Thyroid gland (tissue), 4 donors: ENCODE measurements at regions not wholly inside any gene's neighbourhood (a gene's known extent, or its start where the extent isn't known, plus 50 kb on each side); places are given as distances from the start of the nearest gene placed in this dataset.

Experiments
- DNase-seq, 2 donors: peaks; one replicate each; pipeline ENCODE4 v3.0.0-alpha.2; 2019
- H3K27ac ChIP-seq, 3 donors: fragments of 200-600 bp; sonication (generic); 1 replicate in 2 of 3; 2 replicates in 1 of 3; pipeline ENCODE4 v1.5.1; 2016 to 2019; ENCODE audit warnings: mild to moderate bottlenecking in 1 of 3, moderate library complexity in 1 of 3
- H3K27me3 ChIP-seq: fragments of 200-600 bp; sonication (generic); one replicate; pipeline ENCODE4 v1.5.1; 2019
- H3K36me3 ChIP-seq, 2 donors: fragments of 200-600 bp; sonication (generic); one replicate each; pipeline ENCODE4 v1.5.1; 2016 to 2019
- H3K4me1 ChIP-seq, 2 donors: fragments of 200-600 bp; sonication (generic); one replicate each; pipeline ENCODE4 v1.5.1; 2017 to 2019
- H3K4me3 ChIP-seq, 3 donors: fragments of 200-600 bp; sonication (generic); replicated peaks in 1 of 3; 1 replicate in 2 of 3; 2 replicates in 1 of 3; pipeline ENCODE4 v1.5.1; 2016; ENCODE audit warnings: mild to moderate bottlenecking in 1 of 3
- H3K9me3 ChIP-seq: fragments of 200-600 bp; sonication (generic); one replicate; pipeline ENCODE4 v1.5.1; 2017
- CTCF ChIP-seq, 6 experiments: fragments of 200-600 bp in 3 of 6; fragments of 450-650 bp in 3 of 6; sonication (generic) in 3 of 6; IDR thresholded peaks; one replicate each; pipeline ENCODE4 v1.5.1; 2016 to 2019; ENCODE audit warnings: antibody characterized with exemption in 6 of 6, mild to moderate bottlenecking in 2 of 6, inconsistent platforms in 1 of 6, moderate library complexity in 1 of 6
- POLR2A ChIP-seq, 2 donors: fragments of 450-650 bp; IDR thresholded peaks; one replicate each; pipeline ENCODE4 v1.6.1; 2017; ENCODE audit warnings: antibody characterized with exemption in 2 of 2, mild to moderate bottlenecking in 2 of 2, moderate library complexity in 1 of 2
- WGBS, 2 donors: methylation state at CpG; one replicate each; pipeline ENCODE4 v1.1.5; 2017; 5-methylcytosine and 5-hydroxymethylcytosine counted together
- intact Hi-C: fragments of 100-400 bp; cut with DNase I; formaldehyde crosslinking; loops from one replicate; pipeline ENCODE4 v1.15.1; 2023

GRCh38 chr10:107275806-107276205 lies 111.3 kb upstream of the SORCS1 start:
- Histone ChIP-seq H3K4me3 (no peak overlapping the region), H3K27me3 (no peaks in the 10 kb centered on the region), H3K4me1 (no peaks in the 10 kb centered on the region), H3K27ac (no peak overlapping the region), H3K36me3 (no peaks in the 10 kb centered on the region), H3K9me3 (no peaks in the 10 kb centered on the region)
- DNase-seq = no peak
- TF ChIP-seq POLR2A (IDR thresholded peaks at IDR 0.05) (no peak), CTCF (IDR thresholded peaks at IDR 0.05) (no peak)
- intact Hi-C loops = no loop called here
- 88 to 91% methylated on average over 3 of the region's 3 CpGs for WGBS, 2 donors

GRCh38 chr10:107269626-107270025 lies 105.1 kb upstream of the SORCS1 start:
- Histone ChIP-seq H3K27me3 (no peaks in the 10 kb centered on the region), H3K4me3 (no peak overlapping the region), H3K36me3 (no peaks in the 10 kb centered on the region), H3K27ac (no peak overlapping the region), H3K9me3 (no peaks in the 10 kb centered on the region), H3K4me1 (no peaks in the 10 kb centered on the region)
- no peak for DNase-seq
- no peak for TF ChIP-seq CTCF (IDR thresholded peaks at IDR 0.05)
- no peak for TF ChIP-seq POLR2A (IDR thresholded peaks at IDR 0.05)
- intact Hi-C loops = no loop called here

GRCh38 chr10:107264742-107265141 lies 100.2 kb upstream of the SORCS1 start:
- H3K4me1 ChIP-seq = no peaks in the 10 kb centered on the region
- H3K27me3 ChIP-seq = no peaks in the 10 kb centered on the region
- no peaks in the 10 kb centered on the region for H3K36me3 ChIP-seq
- H3K27ac ChIP-seq = no peak overlapping the region
- WGBS, 2 donors = 47 to 48% methylated on average over 6 of the region's 6 CpGs
- TF ChIP-seq POLR2A (IDR thresholded peaks at IDR 0.05) = no peak
- no peak for TF ChIP-seq CTCF (IDR thresholded peaks at IDR 0.05)
- peak; percentile 1 to 4 for DNase-seq
- H3K9me3 ChIP-seq = no peaks in the 10 kb centered on the region
- no peak overlapping the region for H3K4me3 ChIP-seq
- intact Hi-C loops = no loop called here

GRCh38 chr10:107244122-107244521 lies 79.6 kb upstream of the SORCS1 start:
- Histone ChIP-seq H3K9me3 (no peaks in the 10 kb centered on the region), H3K4me3 (no peak overlapping the region), H3K4me1 (no peaks in the 10 kb centered on the region), H3K27me3 (no peaks in the 10 kb centered on the region), H3K27ac (no peak overlapping the region), H3K36me3 (no peaks in the 10 kb centered on the region)
- TF ChIP-seq CTCF (IDR thresholded peaks at IDR 0.05) = no peak
- whole genome bisulfite sequencing, 2 donors = 89 to 91% methylated on average over 5 of the region's 5 CpGs
- intact Hi-C loops = no loop called here
- DNase-seq = no peak

- intact Hi-C loops = no loop called here
- H3K27ac ChIP-seq = no peak overlapping the region
- H3K4me3 ChIP-seq = no peak overlapping the region
- no peaks in the 10 kb centered on the region for H3K36me3 ChIP-seq
- WGBS, 2 donors = 79 to 83% methylated on average over 4 of the region's 4 CpGs
- H3K9me3 ChIP-seq = no peaks in the 10 kb centered on the region
- no peak for DNase-seq
- no peaks in the 10 kb centered on the region for H3K4me1 ChIP-seq
- no peaks in the 10 kb centered on the region for H3K27me3 ChIP-seq
- TF ChIP-seq CTCF (IDR thresholded peaks at IDR 0.05) = no peak
Observed at GRCh38 chr10:107238275-107238674, 73.8 kb upstream of the SORCS1 start.
